ENCODE measurements at regions not wholly inside any gene's neighbourhood (a gene's known extent, or its start where the extent isn't known, plus 50 kb on each side); places are given as distances from the start of the nearest gene placed in this dataset.

DNA sequence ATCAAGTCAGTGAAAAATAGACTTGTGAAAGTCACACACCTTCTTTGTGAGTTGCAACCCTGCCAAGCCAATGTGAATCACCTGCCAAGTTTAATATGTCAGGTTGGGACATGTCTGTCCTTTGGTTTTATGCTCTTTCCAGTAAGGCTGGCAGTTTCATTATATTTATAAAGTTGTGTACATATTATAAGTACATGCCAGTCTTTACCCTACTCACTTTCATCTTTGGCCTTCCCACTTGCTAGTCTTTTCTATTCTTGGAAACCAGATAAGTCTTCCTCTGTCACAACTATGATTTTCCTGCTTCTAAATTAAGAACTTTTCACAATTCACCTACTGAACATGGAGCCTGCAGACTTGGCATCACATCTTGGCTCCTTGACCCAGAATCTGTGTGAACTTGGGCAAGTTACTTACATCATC lies 680.7 kb upstream of the BOD1L1 start:
- POLR2A ChIA-PET: no interaction called here

DNA sequence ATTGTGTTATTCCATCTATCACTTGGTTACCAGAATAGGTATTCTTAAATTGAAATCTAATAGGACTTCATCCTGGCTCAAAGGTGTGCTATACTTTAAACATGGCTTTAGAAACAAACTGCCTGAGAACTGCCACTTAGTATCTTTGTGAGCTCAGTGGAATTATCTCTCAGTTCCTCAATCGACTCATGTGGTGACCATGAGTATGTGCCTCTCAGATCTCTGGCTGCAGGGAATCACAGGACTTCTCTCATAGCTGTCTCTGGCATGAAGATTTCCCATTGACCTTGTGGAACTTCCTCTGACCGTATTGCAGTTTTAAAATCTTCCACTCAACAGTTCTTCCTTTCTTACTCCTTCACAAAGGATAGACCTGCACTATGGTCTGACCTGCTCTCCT lies 681.9 kb upstream of the BOD1L1 start:
- no peak overlapping the region for H3K4me3 ChIP-seq (ENCODE audit: low read depth in 2 of 2, low read length in 1 of 2)
- no peaks in the 10 kb centered on the region for H3F3A ChIP-seq (replicated peaks; ENCODE audit: insufficient read depth)
- ChIA-PET POLR2A (no interaction called here), CTCF (interaction anchor here (1.2 kb wide), 1 partner anchor 11 kb away, joined by 4 read pairs; no protein-coding TSS in a partner anchor)
- H3K4me2 ChIP-seq: no peak overlapping the region
- no peaks in the 10 kb centered on the region for H3K36me3 ChIP-seq (replicated peaks in 1 of 2; ENCODE audit: control insufficient read depth in 1 of 2, insufficient read depth in 2 of 2, low read length in 1 of 2)
- H3K4me1 ChIP-seq (ENCODE audit: control insufficient read depth in 1 of 2, insufficient read depth in 2 of 2, low read depth in 1 of 2, low read length in 1 of 2): no peaks in the 10 kb centered on the region
- H3K9me2 ChIP-seq: no peaks in the 10 kb centered on the region
- DNase-seq: no peak
- no peak overlapping the region for H3K9ac ChIP-seq
- no peaks in the 10 kb centered on the region for H3K9me3 ChIP-seq
- H2AFZ ChIP-seq (ENCODE audit: low read depth): no peak overlapping the region
- 8% methylated on average over 2 of the region's 2 CpGs for WGBS (ENCODE audit: low lambda C conversion rate)
- H3K27me3 ChIP-seq (ENCODE audit: insufficient read depth): no peaks in the 10 kb centered on the region
- TF ChIP-seq NFIC (IDR thresholded peaks at IDR 0.05; ENCODE audit: borderline replicate concordance) (no peak), POLR2AphosphoS5 (IDR thresholded peaks at IDR 0.05; ENCODE audit: low read depth, low read length) (no peak), EZH2phosphoT487 (IDR thresholded peaks at IDR 0.05; ENCODE audit: borderline replicate concordance, low read depth) (no peak)
- TF ChIP-seq, protein P1, sequence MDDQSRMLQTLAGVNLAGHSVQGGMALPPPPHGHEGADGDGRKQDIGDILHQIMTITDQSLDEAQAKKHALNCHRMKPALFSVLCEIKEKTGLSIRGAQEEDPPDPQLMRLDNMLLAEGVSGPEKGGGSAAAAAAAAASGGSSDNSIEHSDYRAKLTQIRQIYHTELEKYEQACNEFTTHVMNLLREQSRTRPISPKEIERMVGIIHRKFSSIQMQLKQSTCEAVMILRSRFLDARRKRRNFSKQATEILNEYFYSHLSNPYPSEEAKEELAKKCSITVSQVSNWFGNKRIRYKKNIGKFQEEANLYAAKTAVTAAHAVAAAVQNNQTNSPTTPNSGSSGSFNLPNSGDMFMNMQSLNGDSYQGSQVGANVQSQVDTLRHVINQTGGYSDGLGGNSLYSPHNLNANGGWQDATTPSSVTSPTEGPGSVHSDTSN (IDR thresholded peaks at IDR 0.05): no peak
- no peaks in the 10 kb centered on the region for H3K79me2 ChIP-seq (ENCODE audit: insufficient read depth)
- no peak overlapping the region for H3K27ac ChIP-seq (ENCODE audit: low read depth in 2 of 2, low read length in 1 of 2)
- H4K20me1 ChIP-seq (ENCODE audit: insufficient read depth): no peaks in the 10 kb centered on the region

More for the DNA sequence above, 680.7 kb upstream of the BOD1L1 start:
- H3K4me3 ChIP-seq (ENCODE audit: low read depth in 2 of 2, low read length in 1 of 2): no peak overlapping the region
- no peaks in the 10 kb centered on the region for H3K9me3 ChIP-seq
- no peak overlapping the region for H3K27ac ChIP-seq (ENCODE audit: low read depth in 2 of 2, low read length in 1 of 2)
- H3K79me2 ChIP-seq (ENCODE audit: insufficient read depth): no peaks in the 10 kb centered on the region
- H3K36me3 ChIP-seq (replicated peaks in 1 of 2; ENCODE audit: control insufficient read depth in 1 of 2, insufficient read depth in 2 of 2, low read length in 1 of 2): no peaks in the 10 kb centered on the region
- no peak for DNase-seq
- no peaks in the 10 kb centered on the region for H3F3A ChIP-seq (replicated peaks; ENCODE audit: insufficient read depth)
- no peak overlapping the region for H2AFZ ChIP-seq (ENCODE audit: low read depth)
- H4K20me1 ChIP-seq (ENCODE audit: insufficient read depth): no peaks in the 10 kb centered on the region
- H3K9ac ChIP-seq: no peak overlapping the region
- no peaks in the 10 kb centered on the region for H3K9me2 ChIP-seq
- H3K4me1 ChIP-seq (ENCODE audit: control insufficient read depth in 1 of 2, insufficient read depth in 2 of 2, low read depth in 1 of 2, low read length in 1 of 2): no peaks in the 10 kb centered on the region
- H3K4me2 ChIP-seq: no peak overlapping the region
- no peaks in the 10 kb centered on the region for H3K27me3 ChIP-seq (ENCODE audit: insufficient read depth)
- TF ChIP-seq FOSL2 (IDR thresholded peaks at IDR 0.05; ENCODE audit: borderline replicate concordance, low read depth) (no peak), NRF1 (IDR thresholded peaks at IDR 0.05; ENCODE audit: low read depth, low read length) (no peak), RAD21 (IDR thresholded peaks at IDR 0.05; ENCODE audit: low read length) (no peak), EP300 (IDR thresholded peaks at IDR 0.05; ENCODE audit: borderline replicate concordance in 1 of 2, low read depth in 1 of 2, low read length in 1 of 2) (no peak), JUND (IDR thresholded peaks at IDR 0.05) (no peak)
- CTCF ChIA-PET: no interaction called here

DNA sequence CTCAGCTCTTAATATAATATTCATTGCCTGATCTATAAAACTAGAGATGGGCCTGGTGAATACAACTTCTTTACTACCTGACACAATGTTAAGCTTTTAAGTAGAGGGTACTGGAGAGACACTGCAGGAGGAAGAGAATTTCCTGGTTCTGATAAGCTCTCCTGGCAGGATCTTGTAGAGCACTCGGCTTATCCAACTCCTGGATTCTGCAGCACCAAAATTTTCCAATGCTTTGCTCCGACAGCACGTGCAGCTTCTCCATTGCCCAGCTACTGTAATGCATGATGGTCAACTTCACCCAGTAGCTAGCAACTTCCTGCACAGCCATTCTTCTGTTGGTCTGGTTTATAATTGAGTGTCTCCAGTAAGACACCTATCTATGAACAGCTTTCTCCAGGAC lies 686.2 kb upstream of the BOD1L1 start:
- WGBS (ENCODE audit: low lambda C conversion rate): 22% methylated on average over 3 of the region's 3 CpGs
- Histone ChIP-seq H3K4me1 (ENCODE audit: control insufficient read depth in 1 of 2, insufficient read depth in 2 of 2, low read depth in 1 of 2, low read length in 1 of 2) (no peaks in the 10 kb centered on the region), H3F3A (replicated peaks; ENCODE audit: insufficient read depth) (no peaks in the 10 kb centered on the region), H3K9me2 (no peaks in the 10 kb centered on the region), H2AFZ (ENCODE audit: low read depth) (no peak overlapping the region), H3K4me2 (no peak overlapping the region), H3K9ac (no peak overlapping the region), H3K27ac (ENCODE audit: low read depth in 2 of 2, low read length in 1 of 2) (no peak overlapping the region), H4K20me1 (ENCODE audit: insufficient read depth) (no peaks in the 10 kb centered on the region), H3K36me3 (replicated peaks in 1 of 2; ENCODE audit: control insufficient read depth in 1 of 2, insufficient read depth in 2 of 2, low read length in 1 of 2) (no peaks in the 10 kb centered on the region), H3K4me3 (ENCODE audit: low read depth in 2 of 2, low read length in 1 of 2) (no peak overlapping the region), H3K27me3 (ENCODE audit: insufficient read depth) (no peaks in the 10 kb centered on the region), H3K9me3 (no peaks in the 10 kb centered on the region), H3K79me2 (ENCODE audit: insufficient read depth) (no peaks in the 10 kb centered on the region)
- DNase-seq: no peak
- no peak for TF ChIP-seq EZH2phosphoT487 (IDR thresholded peaks at IDR 0.05; ENCODE audit: borderline replicate concordance, low read depth)
- no peak for TF ChIP-seq MXI1 (IDR thresholded peaks at IDR 0.05; ENCODE audit: low read depth, low read length)
- TF ChIP-seq FOSL2 (IDR thresholded peaks at IDR 0.05; ENCODE audit: borderline replicate concordance, low read depth): no peak
- TF ChIP-seq TCF12 (IDR thresholded peaks at IDR 0.05): no peak
- no peak for TF ChIP-seq RCOR1 (IDR thresholded peaks at IDR 0.05; ENCODE audit: low read length)
- no peak for TF ChIP-seq JUND (IDR thresholded peaks at IDR 0.05)
- TF ChIP-seq SIN3A (IDR thresholded peaks at IDR 0.05; ENCODE audit: borderline replicate concordance, low read depth, low read length): no peak
- TF ChIP-seq, protein P2, sequence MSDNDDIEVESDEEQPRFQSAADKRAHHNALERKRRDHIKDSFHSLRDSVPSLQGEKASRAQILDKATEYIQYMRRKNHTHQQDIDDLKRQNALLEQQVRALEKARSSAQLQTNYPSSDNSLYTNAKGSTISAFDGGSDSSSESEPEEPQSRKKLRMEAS (IDR thresholded peaks at IDR 0.05; ENCODE audit: low read depth): no peak
- TF ChIP-seq EP300 (IDR thresholded peaks at IDR 0.05; ENCODE audit: borderline replicate concordance in 1 of 2, low read depth in 1 of 2, low read length in 1 of 2): no peak
- TF ChIP-seq, protein P3, sequence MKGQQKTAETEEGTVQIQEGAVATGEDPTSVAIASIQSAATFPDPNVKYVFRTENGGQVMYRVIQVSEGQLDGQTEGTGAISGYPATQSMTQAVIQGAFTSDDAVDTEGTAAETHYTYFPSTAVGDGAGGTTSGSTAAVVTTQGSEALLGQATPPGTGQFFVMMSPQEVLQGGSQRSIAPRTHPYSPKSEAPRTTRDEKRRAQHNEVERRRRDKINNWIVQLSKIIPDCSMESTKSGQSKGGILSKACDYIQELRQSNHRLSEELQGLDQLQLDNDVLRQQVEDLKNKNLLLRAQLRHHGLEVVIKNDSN (IDR thresholded peaks at IDR 0.05; ENCODE audit: borderline replicate concordance, low read depth): no peak
- no peak for TF ChIP-seq USF2 (IDR thresholded peaks at IDR 0.05; ENCODE audit: borderline replicate concordance, low read depth, low read length)
- no peak for TF ChIP-seq NFIC (IDR thresholded peaks at IDR 0.05; ENCODE audit: borderline replicate concordance)
- TF ChIP-seq FOXM1 (IDR thresholded peaks at IDR 0.05; ENCODE audit: low read depth): no peak
- TF ChIP-seq TEAD4 (IDR thresholded peaks at IDR 0.05; ENCODE audit: borderline replicate concordance, insufficient read depth): no peak
- no peak for TF ChIP-seq GABPA (IDR thresholded peaks at IDR 0.05; ENCODE audit: low read depth)
- TF ChIP-seq SMC3 (IDR thresholded peaks at IDR 0.05; ENCODE audit: low read depth, low read length): no peak
- TF ChIP-seq FOXJ3 (CRISPR knock-in tag; IDR thresholded peaks at IDR 0.05): no peak
- TF ChIP-seq YY1 (IDR thresholded peaks at IDR 0.05; ENCODE audit: low read depth): no peak
- ChIA-PET POLR2A (no interaction called here), CTCF (no interaction called here)

Data from SK-N-SH (cell line).